ENCODE measurements at regions not wholly inside any gene's neighbourhood (a gene's known extent, or its start where the extent isn't known, plus 50 kb on each side); places are given as distances from the start of the nearest gene placed in this dataset.

GRCh38 chr4:145295122-145295521 lies 114.7 kb upstream of the OTUD4 start:
- DNase-seq (ENCODE audit: low read depth in 1 of 2, low spot score in 1 of 2), result no peak
- no peaks in the 10 kb centered on the region for H3K27me3 ChIP-seq
- TF ChIP-seq, protein P1, sequence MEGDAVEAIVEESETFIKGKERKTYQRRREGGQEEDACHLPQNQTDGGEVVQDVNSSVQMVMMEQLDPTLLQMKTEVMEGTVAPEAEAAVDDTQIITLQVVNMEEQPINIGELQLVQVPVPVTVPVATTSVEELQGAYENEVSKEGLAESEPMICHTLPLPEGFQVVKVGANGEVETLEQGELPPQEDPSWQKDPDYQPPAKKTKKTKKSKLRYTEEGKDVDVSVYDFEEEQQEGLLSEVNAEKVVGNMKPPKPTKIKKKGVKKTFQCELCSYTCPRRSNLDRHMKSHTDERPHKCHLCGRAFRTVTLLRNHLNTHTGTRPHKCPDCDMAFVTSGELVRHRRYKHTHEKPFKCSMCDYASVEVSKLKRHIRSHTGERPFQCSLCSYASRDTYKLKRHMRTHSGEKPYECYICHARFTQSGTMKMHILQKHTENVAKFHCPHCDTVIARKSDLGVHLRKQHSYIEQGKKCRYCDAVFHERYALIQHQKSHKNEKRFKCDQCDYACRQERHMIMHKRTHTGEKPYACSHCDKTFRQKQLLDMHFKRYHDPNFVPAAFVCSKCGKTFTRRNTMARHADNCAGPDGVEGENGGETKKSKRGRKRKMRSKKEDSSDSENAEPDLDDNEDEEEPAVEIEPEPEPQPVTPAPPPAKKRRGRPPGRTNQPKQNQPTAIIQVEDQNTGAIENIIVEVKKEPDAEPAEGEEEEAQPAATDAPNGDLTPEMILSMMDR (IDR thresholded peaks at IDR 0.05; ENCODE audit: low read depth, low read length), result no peak
- H3K36me3 ChIP-seq, result no peaks in the 10 kb centered on the region
- no peak overlapping the region for H3K4me3 ChIP-seq
- no peak overlapping the region for H3K27ac ChIP-seq
- no peaks in the 10 kb centered on the region for H3K9me3 ChIP-seq (ENCODE audit: low read depth)
- H3K4me1 ChIP-seq (ENCODE audit: low read depth), result no peaks in the 10 kb centered on the region

DNA sequence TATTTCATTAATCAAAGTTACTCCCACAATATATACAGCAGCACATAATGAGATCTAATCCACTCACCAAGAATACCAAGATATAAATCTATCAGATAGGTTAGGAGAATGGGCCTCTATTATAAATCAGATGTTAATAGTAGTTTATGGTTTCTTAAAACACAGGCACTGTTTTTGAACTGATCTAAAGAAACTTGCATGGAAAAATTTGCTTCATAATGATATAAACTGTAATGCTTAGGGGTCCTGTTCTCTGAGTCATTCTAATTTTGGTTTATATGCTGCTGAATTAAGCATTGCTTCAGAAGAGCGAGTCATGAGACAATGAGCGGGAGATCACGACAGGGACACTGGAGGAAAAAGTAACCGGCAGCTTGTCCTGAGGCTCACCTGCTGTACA lies 113.3 kb upstream of the OTUD4 start:
- TF ChIP-seq, protein P1 (IDR thresholded peaks at IDR 0.05; ENCODE audit: low read depth, low read length), result no peak
- no peaks in the 10 kb centered on the region for H3K36me3 ChIP-seq
- no peak for DNase-seq (ENCODE audit: low read depth in 1 of 2, low spot score in 1 of 2)
- no peak overlapping the region for H3K27ac ChIP-seq
- no peak overlapping the region for H3K4me3 ChIP-seq
- no peaks in the 10 kb centered on the region for H3K9me3 ChIP-seq (ENCODE audit: low read depth)
- H3K4me1 ChIP-seq (ENCODE audit: low read depth), result no peaks in the 10 kb centered on the region
- H3K27me3 ChIP-seq, result no peaks in the 10 kb centered on the region

DNA sequence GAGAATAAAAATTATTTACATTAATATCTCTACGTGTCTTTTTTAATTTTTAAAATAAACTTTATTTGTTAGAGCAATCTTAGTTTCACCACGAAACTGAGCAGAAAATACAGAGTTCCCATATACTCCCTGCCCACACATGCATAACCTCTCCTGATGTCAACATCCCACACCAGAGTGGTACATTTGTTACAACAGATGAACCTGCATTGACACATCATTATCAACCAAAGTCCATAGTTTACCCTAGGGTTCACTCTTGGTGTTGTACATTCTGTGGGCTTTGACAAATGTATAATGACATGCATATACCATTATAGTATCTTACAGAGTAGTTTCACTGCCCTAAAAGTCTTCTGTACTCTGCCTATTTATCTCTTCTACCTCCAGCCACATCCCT lies 110.6 kb upstream of the OTUD4 start:
- Histone ChIP-seq H3K4me1 (ENCODE audit: low read depth) (no peaks in the 10 kb centered on the region), H3K27ac (no peak overlapping the region), H3K9me3 (ENCODE audit: low read depth) (no peaks in the 10 kb centered on the region), H3K27me3 (no peaks in the 10 kb centered on the region), H3K4me3 (no peak overlapping the region), H3K36me3 (no peaks in the 10 kb centered on the region)
- DNase-seq (ENCODE audit: low read depth in 1 of 2, low spot score in 1 of 2), result no peak
- TF ChIP-seq, protein P1 (IDR thresholded peaks at IDR 0.05; ENCODE audit: low read depth, low read length), result no peak

GRCh38 chr4:145289403-145290076 lies 109.2 kb upstream of the OTUD4 start:
- Histone ChIP-seq H3K4me3 (no peak overlapping the region), H3K9me3 (ENCODE audit: low read depth) (no peaks in the 10 kb centered on the region), H3K36me3 (no peaks in the 10 kb centered on the region), H3K4me1 (ENCODE audit: low read depth) (no peaks in the 10 kb centered on the region), H3K27ac (no peak overlapping the region), H3K27me3 (no peaks in the 10 kb centered on the region)
- TF ChIP-seq, protein P1 (IDR thresholded peaks at IDR 0.05; ENCODE audit: low read depth, low read length), result no peak
- peak in 1 of 2 donors; percentile 22 for DNase-seq (ENCODE audit: low read depth in 1 of 2, low spot score in 1 of 2)

GRCh38 chr4:145287351-145287750 lies 107.0 kb upstream of the OTUD4 start:
- TF ChIP-seq, protein P1 (IDR thresholded peaks at IDR 0.05; ENCODE audit: low read depth, low read length), result no peak
- Histone ChIP-seq H3K9me3 (ENCODE audit: low read depth) (no peaks in the 10 kb centered on the region), H3K36me3 (no peaks in the 10 kb centered on the region), H3K27ac (no peak overlapping the region), H3K4me3 (no peak overlapping the region), H3K27me3 (no peaks in the 10 kb centered on the region), H3K4me1 (ENCODE audit: low read depth) (no peaks in the 10 kb centered on the region)
- DNase-seq (ENCODE audit: low read depth in 1 of 2, low spot score in 1 of 2), result no peak

All from cardiac muscle cell (in vitro differentiated cells and primary cell).